Smooth muscle cell (in vitro differentiated cells): ENCODE measurements at regions not wholly inside any gene's neighbourhood (a gene's known extent, or its start where the extent isn't known, plus 50 kb on each side); places are given as distances from the start of the nearest gene placed in this dataset.
"Not testable (repeated sequence)": the region's sequence is repeated elsewhere in the genome, so short reads cannot be mapped to it uniquely, and the experiment has no call there.

Experiments
- DNase-seq: peaks from one replicate; lab custom pipeline; 2025; ENCODE audit not compliant: unreplicated experiment; lab: John Stamatoyannopoulos, UW
- H2AFZ ChIP-seq: fragments of 200-600 bp; sonication (generic); 2 replicates; pipeline ENCODE4 v1.6.0; 2016; ENCODE audit warnings: antibody characterized with exemption, low read depth, mild to moderate bottlenecking
- H3F3A ChIP-seq: fragments of 200-600 bp; sonication (generic); 2 replicates; pipeline ENCODE4 v1.6.0; 2017; ENCODE audit warnings: antibody characterized with exemption, low read depth
- H3K27ac ChIP-seq: fragments of 200-600 bp; sonication (generic); 2 replicates; pipeline ENCODE4 v1.5.1; 2016; ENCODE audit warnings: low read depth, mild to moderate bottlenecking
- H3K27me3 ChIP-seq: fragments of 200-600 bp; sonication (generic); 2 replicates; pipeline ENCODE4 v1.6.1; 2016; ENCODE audit warnings: low read depth, mild to moderate bottlenecking
- H3K36me3 ChIP-seq: fragments of 200-600 bp; sonication (generic); 2 replicates; pipeline ENCODE4 v1.5.1; 2016; ENCODE audit warnings: low read depth
- H3K4me1 ChIP-seq: fragments of 200-600 bp; sonication (generic); 2 replicates; pipeline ENCODE4 v1.5.1; 2016; ENCODE audit warnings: low read depth
- H3K4me2 ChIP-seq: fragments of 200-600 bp; sonication (generic); 2 replicates; pipeline ENCODE4 v1.6.0; 2016; ENCODE audit warnings: mild to moderate bottlenecking
- H3K4me3 ChIP-seq: fragments of 200-600 bp; sonication (generic); 2 replicates; pipeline ENCODE4 v1.5.1; 2016; ENCODE audit warnings: mild to moderate bottlenecking
- H3K79me2 ChIP-seq: fragments of 200-600 bp; sonication (generic); 2 replicates; pipeline ENCODE4 v1.6.0; 2016; ENCODE audit warnings: low read depth, mild to moderate bottlenecking
- H3K9ac ChIP-seq: fragments of 200-600 bp; sonication (generic); 2 replicates; pipeline ENCODE4 v1.6.0; 2016; ENCODE audit warnings: low read depth
- H3K9me3 ChIP-seq: fragments of 200-600 bp; sonication (generic); replicated peaks from 2 replicates; pipeline ENCODE4 v1.5.1; 2016; ENCODE audit warnings: low read depth
- H4K20me1 ChIP-seq: fragments of 200-600 bp; sonication (generic); 2 replicates; pipeline ENCODE4 v1.6.0; 2016; ENCODE audit warnings: low read depth
- WGBS: methylation state at CpG from one replicate; pipeline ENCODE4 v1.1.7; 2016; ENCODE audit warnings: low lambda C conversion rate; 5-methylcytosine and 5-hydroxymethylcytosine counted together
- TF ChIP-seq, protein P1 (sequence below): fragments of 200-600 bp; sonication (generic); IDR thresholded peaks from 2 replicates; pipeline ENCODE4 v1.5.1; 2017; ENCODE audit warnings: borderline replicate concordance, mild to moderate bottlenecking, antibody characterized with exemption; ENCODE audit not compliant: insufficient read depth, poor library complexity, severe bottlenecking

DNA sequence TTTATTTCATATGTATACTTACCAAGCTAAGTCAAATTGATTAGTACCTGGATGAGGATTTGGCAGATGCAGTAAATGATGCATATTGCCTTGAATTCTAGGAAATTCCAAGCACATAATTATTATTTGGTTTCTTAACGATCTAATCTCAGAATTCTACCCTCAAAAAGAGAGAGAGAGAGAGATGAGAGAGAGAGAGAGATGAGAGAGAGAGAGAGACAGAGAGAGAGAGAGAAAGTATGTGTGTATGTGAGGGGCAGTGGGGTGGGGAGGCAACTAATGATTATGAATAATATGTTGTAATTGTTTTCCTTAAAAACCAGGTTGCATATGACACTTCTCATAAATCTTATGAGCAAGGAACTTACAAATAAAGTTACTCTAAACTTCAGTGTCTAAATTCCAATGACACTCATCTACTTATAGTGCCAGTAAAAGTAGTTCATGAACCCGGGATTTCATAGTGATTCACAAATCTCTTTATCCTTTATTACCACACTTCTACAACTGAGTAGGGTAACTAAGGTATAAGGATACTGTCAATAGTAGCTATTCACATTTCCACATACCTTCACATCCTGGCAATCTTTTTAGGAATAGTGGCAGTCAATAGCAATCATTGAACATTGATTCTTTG lies 60.5 kb upstream of the EDIL3 start:
- H2AFZ ChIP-seq, result no peak overlapping the region
- no peaks in the 10 kb centered on the region for H3F3A ChIP-seq
- no peaks in the 10 kb centered on the region for H3K79me2 ChIP-seq
- WGBS, result 73% methylated on average over 2 of the region's 2 CpGs
- H3K9ac ChIP-seq, result no peak overlapping the region
- H4K20me1 ChIP-seq, result no peaks in the 10 kb centered on the region
- no peak overlapping the region for H3K27ac ChIP-seq
- H3K9me3 ChIP-seq, result no peaks in the 10 kb centered on the region
- H3K4me2 ChIP-seq, result no peak overlapping the region
- no peaks in the 10 kb centered on the region for H3K27me3 ChIP-seq
- no peak for DNase-seq
- TF ChIP-seq, protein P1, sequence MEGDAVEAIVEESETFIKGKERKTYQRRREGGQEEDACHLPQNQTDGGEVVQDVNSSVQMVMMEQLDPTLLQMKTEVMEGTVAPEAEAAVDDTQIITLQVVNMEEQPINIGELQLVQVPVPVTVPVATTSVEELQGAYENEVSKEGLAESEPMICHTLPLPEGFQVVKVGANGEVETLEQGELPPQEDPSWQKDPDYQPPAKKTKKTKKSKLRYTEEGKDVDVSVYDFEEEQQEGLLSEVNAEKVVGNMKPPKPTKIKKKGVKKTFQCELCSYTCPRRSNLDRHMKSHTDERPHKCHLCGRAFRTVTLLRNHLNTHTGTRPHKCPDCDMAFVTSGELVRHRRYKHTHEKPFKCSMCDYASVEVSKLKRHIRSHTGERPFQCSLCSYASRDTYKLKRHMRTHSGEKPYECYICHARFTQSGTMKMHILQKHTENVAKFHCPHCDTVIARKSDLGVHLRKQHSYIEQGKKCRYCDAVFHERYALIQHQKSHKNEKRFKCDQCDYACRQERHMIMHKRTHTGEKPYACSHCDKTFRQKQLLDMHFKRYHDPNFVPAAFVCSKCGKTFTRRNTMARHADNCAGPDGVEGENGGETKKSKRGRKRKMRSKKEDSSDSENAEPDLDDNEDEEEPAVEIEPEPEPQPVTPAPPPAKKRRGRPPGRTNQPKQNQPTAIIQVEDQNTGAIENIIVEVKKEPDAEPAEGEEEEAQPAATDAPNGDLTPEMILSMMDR, result no peak
- H3K4me1 ChIP-seq, result no peaks in the 10 kb centered on the region
- no peak overlapping the region for H3K4me3 ChIP-seq
- H3K36me3 ChIP-seq, result no peaks in the 10 kb centered on the region

DNA sequence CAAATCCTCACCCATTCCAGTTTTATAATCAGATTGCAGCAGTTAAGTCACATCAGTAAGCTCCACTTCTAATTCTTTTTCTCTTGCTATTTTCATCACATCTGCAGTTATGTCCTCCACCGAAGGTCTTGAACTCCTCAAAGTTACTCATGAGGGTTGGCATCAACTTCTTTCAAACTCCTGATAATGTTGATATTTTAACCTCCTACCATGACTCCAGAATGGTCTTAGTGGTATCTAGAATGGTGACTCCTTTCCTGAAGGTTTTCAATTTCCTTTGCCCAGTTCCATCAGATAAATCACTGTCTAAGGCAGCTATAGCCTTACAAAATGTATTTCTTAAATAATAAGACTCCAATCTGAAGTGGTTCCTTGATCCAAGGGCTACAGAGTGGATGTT lies 53.8 kb upstream of the EDIL3 start:
- TF ChIP-seq, protein P1, result no peak
- Histone ChIP-seq H3K4me2 (no peak overlapping the region), H3K36me3 (no peaks in the 10 kb centered on the region), H3K79me2 (no peaks in the 10 kb centered on the region), H3K9me3 (no peaks in the 10 kb centered on the region), H3K9ac (no peak overlapping the region), H3F3A (peaks cover 7% of the 10 kb centered on the region), H4K20me1 (no peaks in the 10 kb centered on the region), H3K27ac (no peak overlapping the region), H3K27me3 (no peaks in the 10 kb centered on the region), H3K4me1 (peaks cover 18% of the 10 kb centered on the region), H3K4me3 (no peak overlapping the region), H2AFZ (no peak overlapping the region)
- 91% methylated on average over 1 of the region's 1 CpG for WGBS
- no peak for DNase-seq

GRCh38 chr5:84437673-84438315 lies 53.1 kb upstream of the EDIL3 start:
- peak overlapping the region; percentile 77 for H3K4me2 ChIP-seq
- no peak for DNase-seq
- no peaks in the 10 kb centered on the region for H3K79me2 ChIP-seq
- H3K36me3 ChIP-seq, result no peaks in the 10 kb centered on the region
- no peak overlapping the region for H3K4me3 ChIP-seq
- H3F3A ChIP-seq, result peaks cover 7% of the 10 kb centered on the region
- 65% methylated on average over 2 of the region's 2 CpGs for WGBS
- TF ChIP-seq, protein P1, result no peak
- H3K27me3 ChIP-seq, result no peaks in the 10 kb centered on the region
- no peak overlapping the region for H2AFZ ChIP-seq
- H3K9ac ChIP-seq, result peak overlapping the region; percentile 80
- H4K20me1 ChIP-seq, result no peaks in the 10 kb centered on the region
- H3K27ac ChIP-seq, result peak overlapping the region; percentile 96
- H3K4me1 ChIP-seq, result peaks cover 22% of the 10 kb centered on the region
- no peaks in the 10 kb centered on the region for H3K9me3 ChIP-seq

DNA sequence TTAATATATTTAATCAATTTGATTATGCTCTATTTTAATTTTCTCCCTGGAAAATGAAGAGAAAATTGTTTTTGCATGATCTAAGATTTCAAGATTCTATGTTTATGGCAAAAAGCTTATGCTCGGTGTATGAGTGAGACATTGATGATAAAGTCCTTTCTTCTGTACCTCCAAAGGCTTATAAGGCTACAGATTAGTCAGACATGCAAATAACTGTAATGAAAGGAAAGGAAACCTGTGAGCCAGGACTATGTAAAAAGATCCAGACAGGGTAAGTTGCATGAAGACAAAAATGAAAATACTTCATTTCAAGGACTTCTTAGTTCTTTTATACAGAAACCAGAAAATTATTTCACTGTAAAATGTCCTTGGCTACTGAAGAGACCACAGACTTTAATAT lies 52.2 kb upstream of the EDIL3 start:
- TF ChIP-seq, protein P1, result no peak
- no peaks in the 10 kb centered on the region for H3K27me3 ChIP-seq
- no peaks in the 10 kb centered on the region for H3K9me3 ChIP-seq
- no peak overlapping the region for H3K4me3 ChIP-seq
- peak overlapping the region; percentile 80 for H3K9ac ChIP-seq
- peaks cover 7% of the 10 kb centered on the region for H3F3A ChIP-seq
- peak overlapping the region; percentile 96 for H3K27ac ChIP-seq
- peaks cover 22% of the 10 kb centered on the region for H3K4me1 ChIP-seq
- H3K4me2 ChIP-seq, result peak overlapping the region; percentile 77
- no peaks in the 10 kb centered on the region for H3K36me3 ChIP-seq
- no peaks in the 10 kb centered on the region for H3K79me2 ChIP-seq
- H4K20me1 ChIP-seq, result no peaks in the 10 kb centered on the region
- no peak for DNase-seq
- H2AFZ ChIP-seq, result no peak overlapping the region
- WGBS, result 6% methylated on average over 1 of the region's 1 CpG

GRCh38 chr5:84435861-84436346 lies 51.2 kb upstream of the EDIL3 start:
- Histone ChIP-seq H3K27ac (peak overlapping the region; percentile 96), H3K4me2 (peak overlapping the region; percentile 77), H3K4me1 (peaks cover 22% of the 10 kb centered on the region), H3K4me3 (peak overlapping the region; percentile 14), H3K9ac (peak overlapping the region; percentile 80)
- H2AFZ ChIP-seq, H4K20me1 ChIP-seq, H3K27me3 ChIP-seq, H3K9me3 ChIP-seq, DNase-seq, H3K79me2 ChIP-seq, H3F3A ChIP-seq, H3K36me3 ChIP-seq: not testable (repeated sequence)
- 4% methylated on average over 8 of the region's 8 CpGs for WGBS
